Keratinocyte (primary cell): ENCODE measurements at regions not wholly inside any gene's neighbourhood (a gene's known extent, or its start where the extent isn't known, plus 50 kb on each side); places are given as distances from the start of the nearest gene placed in this dataset.

Experiments
- DNase-seq: peaks from one replicate; pipeline ENCODE4 v3.0.0-alpha.2; 2011; ENCODE audit warnings: low read depth, missing footprints, low spot score
- FAIRE-seq: peaks from 2 replicates; lab custom pipeline; 2011; peaks lifted over from hg19 to GRCh38; lab: Jason Lieb, UNC
- H2AFZ ChIP-seq: 2 replicates; pipeline ENCODE4 v1.6.0; 2012; ENCODE audit warnings: low read length, control low read depth, inconsistent platforms; ENCODE audit not compliant: control insufficient read depth
- H3K27ac ChIP-seq: 2 replicates; pipeline ENCODE4 v1.5.1; 2011; ENCODE audit warnings: low read length; ENCODE audit not compliant: control insufficient read depth, insufficient read depth
- H3K27me3 ChIP-seq: 3 replicates; pipeline ENCODE4 v1.6.0; 2011; ENCODE audit warnings: low read length; ENCODE audit not compliant: control insufficient read depth, insufficient read depth; ENCODE audit errors: extremely low read depth
- H3K36me3 ChIP-seq, 2 experiments: 2 replicates in 1 of 2; 3 replicates in 1 of 2; pipeline ENCODE4 v1.5.1; 2011; ENCODE audit warnings: low read length in 2 of 2, mild to moderate bottlenecking in 1 of 2; ENCODE audit not compliant: control insufficient read depth in 2 of 2, insufficient read depth in 2 of 2; ENCODE audit errors: extremely low read depth in 1 of 2
- H3K4me1 ChIP-seq: 3 replicates; pipeline ENCODE4 v1.5.1; 2011; ENCODE audit warnings: low read length; ENCODE audit not compliant: control insufficient read depth, insufficient read depth; ENCODE audit errors: extremely low read depth
- H3K4me2 ChIP-seq: 3 replicates; pipeline ENCODE4 v1.6.0; 2011; ENCODE audit warnings: low read depth, low read length; ENCODE audit not compliant: control insufficient read depth, insufficient read depth; ENCODE audit errors: extremely low read depth
- H3K4me3 ChIP-seq, 3 experiments: fragments of 200-600 bp in 1 of 3; sonication (generic) in 1 of 3; 2 replicates in 2 of 3; 3 replicates in 1 of 3; pipeline ENCODE4 v1.5.1; 2011 to 2016; ENCODE audit warnings: low read length in 3 of 3, mild to moderate bottlenecking in 3 of 3, control low read depth in 2 of 3, inconsistent platforms in 1 of 3, low read depth in 1 of 3, mixed read lengths in 1 of 3, mixed run types in 1 of 3, moderate library complexity in 1 of 3; ENCODE audit not compliant: control insufficient read depth in 2 of 3, insufficient read depth in 2 of 3; ENCODE audit errors: extremely low read depth in 1 of 3
- H3K79me2 ChIP-seq: 2 replicates; pipeline ENCODE4 v1.6.0; 2012; ENCODE audit warnings: low read length; ENCODE audit not compliant: control insufficient read depth, insufficient read depth
- H3K9ac ChIP-seq: 3 replicates; pipeline ENCODE4 v1.6.0; 2011; ENCODE audit warnings: low read length; ENCODE audit not compliant: control insufficient read depth, insufficient read depth; ENCODE audit errors: extremely low read depth
- H3K9me1 ChIP-seq: 3 replicates; pipeline ENCODE4 v1.6.0; 2011; ENCODE audit warnings: low read length; ENCODE audit not compliant: control insufficient read depth, insufficient read depth; ENCODE audit errors: extremely low read depth
- H3K9me3 ChIP-seq: 2 replicates; pipeline ENCODE4 v1.5.1; 2012; ENCODE audit warnings: low read depth, low read length; ENCODE audit not compliant: control insufficient read depth
- H4K20me1 ChIP-seq: 3 replicates; pipeline ENCODE4 v1.6.0; 2011; ENCODE audit warnings: low read length; ENCODE audit not compliant: control insufficient read depth, insufficient read depth; ENCODE audit errors: extremely low read depth
- CTCF ChIP-seq, 3 experiments: IDR thresholded peaks in 1 of 3; conservative IDR thresholded peaks in 1 of 3; optimal IDR thresholded peaks in 1 of 3; 2 replicates in 2 of 3; 3 replicates in 1 of 3; pipeline versions ENCODE3 to v1.5.1; 2011; ENCODE audit warnings: low read length in 3 of 3, mild to moderate bottlenecking in 3 of 3, moderate library complexity in 2 of 3, control low read depth in 1 of 3, inconsistent platforms in 1 of 3; ENCODE audit not compliant: insufficient read depth in 2 of 3; ENCODE audit errors: extremely low read depth in 1 of 3
- EZH2 ChIP-seq: IDR thresholded peaks from one replicate; pipeline ENCODE4 v1.6.1; 2012; ENCODE audit warnings: inconsistent platforms, mild to moderate bottlenecking, low read length, moderate library complexity
- dilution Hi-C: fragments of 300-500 bp; cut with MboI; formaldehyde crosslinking; loops from one replicate; pipeline ENCODE4 v1.7.0; 2020; ENCODE audit warnings: low sequenced_read_pairs; ENCODE audit not compliant: extremely low pct_ligation_motif_present

DNA sequence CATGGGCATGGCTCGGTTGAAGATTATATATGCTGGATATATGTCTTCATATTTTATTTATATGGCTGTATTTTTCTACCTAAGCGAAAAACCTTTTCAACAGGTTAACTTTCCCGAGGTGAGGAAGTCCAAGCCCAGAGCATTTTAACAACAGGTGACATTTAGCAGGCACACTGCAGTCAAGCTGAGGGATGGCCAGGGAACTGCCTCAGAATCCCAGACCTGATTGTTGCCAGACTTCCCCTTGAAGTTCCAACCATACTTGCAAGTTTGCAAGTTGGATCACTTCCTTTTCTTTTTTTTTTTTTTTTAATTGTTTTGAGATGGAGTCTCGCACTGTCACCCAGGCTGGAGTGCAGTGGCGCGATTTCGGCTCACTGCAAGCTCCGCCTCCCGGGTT, 166.0 kb upstream of the FRMD6 start:
- no peak overlapping the region for H2AFZ ChIP-seq
- TF ChIP-seq EZH2 (no peak), CTCF (optimal IDR thresholded peaks at IDR 0.05 in 1 of 3, IDR thresholded peaks at IDR 0.05 in 1 of 3, conservative IDR thresholded peaks at IDR 0.05 in 1 of 3; ENCODE audit: extremely low read depth in 1 of 3, insufficient read depth in 2 of 3, low read length in 3 of 3) (no peak)
- H3K36me3 ChIP-seq = no peaks in the 10 kb centered on the region
- H3K9ac ChIP-seq = no peak overlapping the region
- H3K4me1 ChIP-seq = peaks cover 16% of the 10 kb centered on the region
- DNase-seq (no peak), FAIRE-seq (no peak)
- H3K9me3 ChIP-seq = no peaks in the 10 kb centered on the region
- H3K79me2 ChIP-seq = peaks cover 18% of the 10 kb centered on the region
- dilution Hi-C loops = no loop called here
- H3K27ac ChIP-seq = no peak overlapping the region
- no peaks in the 10 kb centered on the region for H3K9me1 ChIP-seq
- no peaks in the 10 kb centered on the region for H4K20me1 ChIP-seq
- no peak overlapping the region for H3K4me2 ChIP-seq
- H3K4me3 ChIP-seq = no peak overlapping the region
- no peaks in the 10 kb centered on the region for H3K27me3 ChIP-seq

- peaks cover 33% of the 10 kb centered on the region for H3K4me1 ChIP-seq
- H3K27me3 ChIP-seq = no peaks in the 10 kb centered on the region
- FAIRE-seq = no peak
- H2AFZ ChIP-seq = no peak overlapping the region
- peak overlapping the region; percentile 99 for H3K9ac ChIP-seq
- no peaks in the 10 kb centered on the region for H3K9me3 ChIP-seq
- no peak for TF ChIP-seq EZH2
- TF ChIP-seq CTCF (optimal IDR thresholded peaks at IDR 0.05 in 1 of 3, IDR thresholded peaks at IDR 0.05 in 1 of 3, conservative IDR thresholded peaks at IDR 0.05 in 1 of 3; ENCODE audit: extremely low read depth in 1 of 3, insufficient read depth in 2 of 3, low read length in 3 of 3) = no peak
- H3K9me1 ChIP-seq = no peaks in the 10 kb centered on the region
- H3K79me2 ChIP-seq = peaks cover 39% of the 10 kb centered on the region
- no peak for DNase-seq
- H3K4me2 ChIP-seq = peak overlapping the region; percentile 99
- dilution Hi-C loops = no loop called here
- peak overlapping the region in 2 of 3 experiments; percentile 1 to 20 for H3K4me3 ChIP-seq
- H3K36me3 ChIP-seq = peaks cover 10 to 19% of the 10 kb centered on the region in 2 experiments
- no peaks in the 10 kb centered on the region for H4K20me1 ChIP-seq
- peak overlapping the region; percentile 100 for H3K27ac ChIP-seq
These were observed 163.9 kb upstream of the FRMD6 start for GRCh38 chr14:51487848-51488247.
